GM19351 (cell line): ENCODE measurements at regions not wholly inside any gene's neighbourhood (a gene's known extent, or its start where the extent isn't known, plus 50 kb on each side); places are given as distances from the start of the nearest gene placed in this dataset.

Source experiments
- ATAC-seq: cut with Tn5 transposase; IDR thresholded peaks from one replicate; pipeline ENCODE4 v1.9.1; 2021; ENCODE audit warnings: mild to moderate bottlenecking, moderate library complexity; ENCODE audit not compliant: unreplicated experiment

GRCh38 chr13:103272770-103273169, 206.6 kb upstream of the SLC10A2 start:
- peak; percentile 49 for ATAC-seq

GRCh38 chr13:103263448-103263847, 197.2 kb upstream of the SLC10A2 start:
- no peak for ATAC-seq

- ATAC-seq, result no peak
These were observed 189.5 kb upstream of the SLC10A2 start for GRCh38 chr13:103255587-103256301.

GRCh38 chr13:103250071-103250470, 183.9 kb upstream of the SLC10A2 start:
- ATAC-seq, result no peak

- no peak for ATAC-seq
These were observed 180.5 kb upstream of the SLC10A2 start for GRCh38 chr13:103246581-103247200.

- ATAC-seq, result no peak
These were observed 177.3 kb upstream of the SLC10A2 start for GRCh38 chr13:103243495-103243894.

GRCh38 chr13:103238441-103238840, 172.2 kb upstream of the SLC10A2 start:
- ATAC-seq, result no peak

- no peak for ATAC-seq
These were observed 170.0 kb upstream of the SLC10A2 start for GRCh38 chr13:103236213-103236612.

GRCh38 chr13:103229674-103230073, 163.5 kb upstream of the SLC10A2 start:
- no peak for ATAC-seq

GRCh38 chr13:103224804-103225203, 158.6 kb upstream of the SLC10A2 start:
- no peak for ATAC-seq

GRCh38 chr13:103222683-103223082, 156.5 kb upstream of the SLC10A2 start:
- ATAC-seq, result no peak

GRCh38 chr13:103218253-103218652, 152.0 kb upstream of the SLC10A2 start:
- no peak for ATAC-seq

- no peak for ATAC-seq
These were observed 146.9 kb upstream of the SLC10A2 start for GRCh38 chr13:103213152-103213551.

GRCh38 chr13:103210348-103210747, 144.1 kb upstream of the SLC10A2 start:
- no peak for ATAC-seq

GRCh38 chr13:103203735-103204330, 137.6 kb upstream of the SLC10A2 start:
- ATAC-seq, result no peak

GRCh38 chr13:103200118-103200885, 134.1 kb upstream of the SLC10A2 start:
- no peak for ATAC-seq

- no peak for ATAC-seq
These were observed 133.3 kb upstream of the SLC10A2 start for GRCh38 chr13:103199380-103200088.

- no peak for ATAC-seq
These were observed 130.1 kb upstream of the SLC10A2 start for GRCh38 chr13:103196356-103196755.

- ATAC-seq, result no peak
These were observed 129.5 kb upstream of the SLC10A2 start for GRCh38 chr13:103195762-103196161.

GRCh38 chr13:103194871-103195270, 128.7 kb upstream of the SLC10A2 start:
- no peak for ATAC-seq
